ENCODE measurements at regions not wholly inside any gene's neighbourhood (a gene's known extent, or its start where the extent isn't known, plus 50 kb on each side); places are given as distances from the start of the nearest gene placed in this dataset.

DNA sequence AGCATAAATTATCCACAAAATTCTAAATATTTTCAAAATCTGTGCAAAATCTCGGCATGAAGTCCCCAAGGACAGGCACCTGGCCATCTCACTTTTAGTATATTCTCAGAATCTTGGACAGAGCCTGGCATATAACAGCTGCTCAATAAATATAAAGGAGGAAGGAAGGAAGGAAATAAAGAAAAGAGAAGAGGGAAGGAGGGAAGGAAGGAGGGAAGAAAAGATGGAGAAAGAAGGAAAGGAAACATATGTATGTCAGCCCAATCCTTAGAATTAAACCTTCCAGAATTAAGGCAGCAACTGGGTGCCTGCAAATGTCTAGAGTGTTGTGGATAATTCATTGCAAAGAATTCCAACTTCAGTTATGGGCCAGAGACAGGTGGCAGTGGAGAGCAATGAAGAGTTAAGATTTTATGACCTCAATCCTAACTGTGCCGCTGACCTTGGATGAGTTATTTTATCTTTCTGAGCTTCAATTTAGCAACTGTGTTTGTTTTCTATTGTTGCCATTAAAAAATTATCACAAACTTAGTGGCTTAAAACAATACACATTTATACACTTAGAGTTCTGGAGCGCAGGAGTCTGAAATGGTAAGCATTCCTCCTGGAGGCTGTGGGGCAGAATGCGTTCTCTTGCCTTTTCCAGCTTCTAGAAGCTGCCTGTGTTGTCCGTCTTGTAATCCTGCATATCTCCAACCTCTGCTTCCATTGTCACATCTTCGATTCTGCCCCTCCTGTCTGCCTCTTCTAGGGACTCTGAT, 200.9 kb upstream of the MSX2 start:
- TF ChIP-seq, protein P1, sequence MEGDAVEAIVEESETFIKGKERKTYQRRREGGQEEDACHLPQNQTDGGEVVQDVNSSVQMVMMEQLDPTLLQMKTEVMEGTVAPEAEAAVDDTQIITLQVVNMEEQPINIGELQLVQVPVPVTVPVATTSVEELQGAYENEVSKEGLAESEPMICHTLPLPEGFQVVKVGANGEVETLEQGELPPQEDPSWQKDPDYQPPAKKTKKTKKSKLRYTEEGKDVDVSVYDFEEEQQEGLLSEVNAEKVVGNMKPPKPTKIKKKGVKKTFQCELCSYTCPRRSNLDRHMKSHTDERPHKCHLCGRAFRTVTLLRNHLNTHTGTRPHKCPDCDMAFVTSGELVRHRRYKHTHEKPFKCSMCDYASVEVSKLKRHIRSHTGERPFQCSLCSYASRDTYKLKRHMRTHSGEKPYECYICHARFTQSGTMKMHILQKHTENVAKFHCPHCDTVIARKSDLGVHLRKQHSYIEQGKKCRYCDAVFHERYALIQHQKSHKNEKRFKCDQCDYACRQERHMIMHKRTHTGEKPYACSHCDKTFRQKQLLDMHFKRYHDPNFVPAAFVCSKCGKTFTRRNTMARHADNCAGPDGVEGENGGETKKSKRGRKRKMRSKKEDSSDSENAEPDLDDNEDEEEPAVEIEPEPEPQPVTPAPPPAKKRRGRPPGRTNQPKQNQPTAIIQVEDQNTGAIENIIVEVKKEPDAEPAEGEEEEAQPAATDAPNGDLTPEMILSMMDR (IDR thresholded peaks at IDR 0.05) = no peak
- no peak for TF ChIP-seq POLR2A (IDR thresholded peaks at IDR 0.05)

Data from tibial nerve (tissue), 3 donors.